MCF 10A (cell line): ENCODE measurements at regions not wholly inside any gene's neighbourhood (a gene's known extent, or its start where the extent isn't known, plus 50 kb on each side); places are given as distances from the start of the nearest gene placed in this dataset.

Experiments
- BruUV-seq: library from RNA; stranded (reverse); fragments of 400-500 nt; replicated peaks from 2 replicates; lab custom pipeline; 2021; lab: Mats Ljungman, UMichigan
- CTCF ChIA-PET: fragments of 300-600 bp; sonication (Branson Sonifier 250); formaldehyde crosslinking; extraction: SDS; loops from one replicate; lab custom pipeline; 2021; ENCODE audit warnings: antibody characterized with exemption, inconsistent platforms; lab: Yijun Ruan, JAX
- POLR2A ChIA-PET: fragments of 300-600, 350-650 bp; sonication (Branson Sonifier 250); formaldehyde crosslinking; extraction: SDS; loops from one replicate; lab custom pipeline; 2020; ENCODE audit warnings: antibody characterized with exemption, inconsistent platforms; lab: Yijun Ruan, JAX
- DNase-seq: peaks from one replicate; pipeline ENCODE4 v3.0.0-alpha.2; 2018; ENCODE audit not compliant: unreplicated experiment
- H3K27ac Mint-ChIP-seq: one replicate; pipeline ENCODE4 v1.8.0; 2022; ENCODE audit warnings: mild to moderate bottlenecking, low read depth, mixed read lengths; ENCODE audit not compliant: unreplicated experiment
- H3K27me3 Mint-ChIP-seq: one replicate; pipeline ENCODE4 v1.8.0; 2022; ENCODE audit warnings: mixed read lengths; ENCODE audit not compliant: insufficient read depth, unreplicated experiment
- H3K36me3 Mint-ChIP-seq: one replicate; pipeline ENCODE4 v1.8.0; 2022; ENCODE audit warnings: mild to moderate bottlenecking, moderate library complexity, mixed read lengths; ENCODE audit not compliant: insufficient read depth, unreplicated experiment
- H3K4me1 Mint-ChIP-seq: one replicate; pipeline ENCODE4 v1.8.0; 2022; ENCODE audit warnings: mixed read lengths; ENCODE audit not compliant: insufficient read depth, unreplicated experiment
- H3K4me3 Mint-ChIP-seq: one replicate; pipeline ENCODE4 v1.8.0; 2022; ENCODE audit warnings: mild to moderate bottlenecking, moderate library complexity, mixed read lengths; ENCODE audit not compliant: unreplicated experiment
- H3K9me3 Mint-ChIP-seq: one replicate; pipeline ENCODE4 v1.8.0; 2022; ENCODE audit warnings: mixed read lengths; ENCODE audit not compliant: unreplicated experiment
- intact Hi-C: fragments of 100-400 bp; cut with micrococcal nuclease; formaldehyde crosslinking; loops from 2 replicates; pipeline ENCODE4 v1.14.1; 2022
- TF ChIP-seq, protein P1 (sequence below): fragments of 200-600 bp; IDR thresholded peaks from one replicate; pipeline ENCODE4 v1.8.0; 2022; ENCODE audit warnings: antibody characterized with exemption, mild to moderate bottlenecking; ENCODE audit not compliant: unreplicated experiment

DNA sequence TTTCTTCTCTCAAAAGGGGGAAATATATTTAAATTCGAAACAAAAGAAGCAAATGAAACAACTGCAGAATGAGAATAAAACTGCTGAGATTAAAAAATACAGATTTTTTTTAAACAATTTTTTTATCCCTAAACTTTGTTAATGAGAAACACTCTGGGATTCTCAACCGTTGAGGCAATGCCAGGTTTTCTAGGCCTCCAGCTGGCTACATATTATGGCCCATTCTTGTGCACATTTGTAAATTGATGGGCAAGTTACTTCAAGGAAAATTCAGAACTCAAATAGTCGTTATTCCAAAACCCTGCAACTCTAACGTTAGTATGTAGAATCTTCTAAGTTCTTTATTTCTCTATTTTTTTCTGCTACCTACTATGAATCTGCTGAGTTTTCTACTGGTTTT, 239.3 kb upstream of the WSCD1 start:
- TF ChIP-seq, protein P1, sequence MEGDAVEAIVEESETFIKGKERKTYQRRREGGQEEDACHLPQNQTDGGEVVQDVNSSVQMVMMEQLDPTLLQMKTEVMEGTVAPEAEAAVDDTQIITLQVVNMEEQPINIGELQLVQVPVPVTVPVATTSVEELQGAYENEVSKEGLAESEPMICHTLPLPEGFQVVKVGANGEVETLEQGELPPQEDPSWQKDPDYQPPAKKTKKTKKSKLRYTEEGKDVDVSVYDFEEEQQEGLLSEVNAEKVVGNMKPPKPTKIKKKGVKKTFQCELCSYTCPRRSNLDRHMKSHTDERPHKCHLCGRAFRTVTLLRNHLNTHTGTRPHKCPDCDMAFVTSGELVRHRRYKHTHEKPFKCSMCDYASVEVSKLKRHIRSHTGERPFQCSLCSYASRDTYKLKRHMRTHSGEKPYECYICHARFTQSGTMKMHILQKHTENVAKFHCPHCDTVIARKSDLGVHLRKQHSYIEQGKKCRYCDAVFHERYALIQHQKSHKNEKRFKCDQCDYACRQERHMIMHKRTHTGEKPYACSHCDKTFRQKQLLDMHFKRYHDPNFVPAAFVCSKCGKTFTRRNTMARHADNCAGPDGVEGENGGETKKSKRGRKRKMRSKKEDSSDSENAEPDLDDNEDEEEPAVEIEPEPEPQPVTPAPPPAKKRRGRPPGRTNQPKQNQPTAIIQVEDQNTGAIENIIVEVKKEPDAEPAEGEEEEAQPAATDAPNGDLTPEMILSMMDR, result no peak
- no peak overlapping the region for H3K4me3 Mint-ChIP-seq
- no peaks in the 10 kb centered on the region for H3K27me3 Mint-ChIP-seq
- H3K4me1 Mint-ChIP-seq, result peaks cover 31% of the 10 kb centered on the region
- H3K36me3 Mint-ChIP-seq, result no peaks in the 10 kb centered on the region
- no peak overlapping the region for H3K27ac Mint-ChIP-seq
- intact Hi-C loops, result no loop called here
- ChIA-PET POLR2A (interaction anchor here (0.8 kb wide), 1 partner anchor 72 kb away, joined by 3 read pairs; no protein-coding TSS in a partner anchor), CTCF (interaction anchor here (0.7 kb wide), 1 partner anchor 227 kb away, joined by 3 read pairs; no protein-coding TSS in a partner anchor)
- DNase-seq, result no peak
- peaks cover 20% of the 10 kb centered on the region for H3K9me3 Mint-ChIP-seq
- BruUV-seq, result no TSS peak

DNA sequence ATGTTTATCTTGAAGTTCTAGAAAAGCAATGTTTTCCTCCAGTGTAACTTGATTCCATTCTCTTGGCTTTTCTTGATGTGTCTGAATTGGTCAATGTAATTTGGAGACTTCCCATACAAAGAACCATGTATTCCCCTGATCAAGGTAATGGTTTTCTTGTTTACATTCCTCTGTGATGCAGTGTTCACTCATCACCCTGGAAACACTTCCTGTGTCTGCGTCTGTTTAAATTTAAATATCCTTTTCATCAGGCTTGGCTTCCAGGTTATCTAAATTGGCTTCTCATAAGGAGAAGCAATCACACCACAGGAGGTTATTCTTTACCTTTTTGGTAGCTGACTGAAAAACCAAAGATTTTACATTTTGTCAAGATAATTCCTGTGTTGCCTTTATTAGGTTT, 237.3 kb upstream of the WSCD1 start:
- CTCF ChIA-PET, result no interaction called here
- BruUV-seq, result no TSS peak
- Mint-ChIP-seq H3K27ac (peak overlapping the region; percentile 92), H3K36me3 (no peaks in the 10 kb centered on the region), H3K4me3 (no peak overlapping the region), H3K9me3 (peaks cover 8% of the 10 kb centered on the region), H3K27me3 (no peaks in the 10 kb centered on the region), H3K4me1 (peaks cover 41% of the 10 kb centered on the region)
- TF ChIP-seq, protein P1, result no peak
- POLR2A ChIA-PET, result interaction anchor here (0.6 to 0.7 kb wide), 2 partner anchors 569 to 1939 kb away, joined by 3 read pairs; no protein-coding TSS in a partner anchor
- intact Hi-C loops, result loop anchor here (2.0 kb wide), 1 partner anchor 56 kb away; no protein-coding TSS in a partner anchor
- peak; percentile 64 for DNase-seq

DNA sequence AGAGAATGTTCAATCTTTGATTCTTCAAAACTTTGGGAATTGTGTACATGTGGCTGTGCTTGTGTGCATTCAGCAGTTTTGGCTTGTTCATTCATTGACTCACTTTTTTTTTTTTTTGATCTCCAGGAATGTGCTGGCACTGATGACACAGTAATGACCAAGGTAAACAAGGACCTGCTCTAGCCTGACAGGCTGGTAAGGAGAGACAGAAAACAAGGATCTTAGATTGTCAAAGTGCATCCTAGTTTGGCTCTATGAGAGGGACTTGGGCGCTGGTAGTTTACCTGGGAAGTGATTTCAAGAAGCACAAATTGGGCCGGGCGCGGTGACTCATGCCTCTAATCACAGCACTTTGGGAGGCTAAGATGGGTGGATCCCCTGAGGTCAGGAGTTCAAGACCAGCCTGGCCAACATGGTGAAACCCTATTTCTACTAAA, 233.1 kb upstream of the WSCD1 start:
- POLR2A ChIA-PET, result interaction anchor here (1.7 kb wide), 1 partner anchor 61 kb away, joined by 3 read pairs; no protein-coding TSS in a partner anchor
- Mint-ChIP-seq H3K27ac (peak overlapping the region; percentile 93), H3K4me3 (no peak overlapping the region), H3K4me1 (peaks cover 33% of the 10 kb centered on the region), H3K36me3 (no peaks in the 10 kb centered on the region), H3K27me3 (no peaks in the 10 kb centered on the region), H3K9me3 (no peaks in the 10 kb centered on the region)
- intact Hi-C loops, result no loop called here
- no TSS peak for BruUV-seq
- DNase-seq, result peak; percentile 86
- TF ChIP-seq, protein P1, result no peak
- CTCF ChIA-PET, result interaction anchor here (0.6 kb wide), 1 partner anchor 400 kb away, joined by 3 read pairs; no protein-coding TSS in a partner anchor

DNA sequence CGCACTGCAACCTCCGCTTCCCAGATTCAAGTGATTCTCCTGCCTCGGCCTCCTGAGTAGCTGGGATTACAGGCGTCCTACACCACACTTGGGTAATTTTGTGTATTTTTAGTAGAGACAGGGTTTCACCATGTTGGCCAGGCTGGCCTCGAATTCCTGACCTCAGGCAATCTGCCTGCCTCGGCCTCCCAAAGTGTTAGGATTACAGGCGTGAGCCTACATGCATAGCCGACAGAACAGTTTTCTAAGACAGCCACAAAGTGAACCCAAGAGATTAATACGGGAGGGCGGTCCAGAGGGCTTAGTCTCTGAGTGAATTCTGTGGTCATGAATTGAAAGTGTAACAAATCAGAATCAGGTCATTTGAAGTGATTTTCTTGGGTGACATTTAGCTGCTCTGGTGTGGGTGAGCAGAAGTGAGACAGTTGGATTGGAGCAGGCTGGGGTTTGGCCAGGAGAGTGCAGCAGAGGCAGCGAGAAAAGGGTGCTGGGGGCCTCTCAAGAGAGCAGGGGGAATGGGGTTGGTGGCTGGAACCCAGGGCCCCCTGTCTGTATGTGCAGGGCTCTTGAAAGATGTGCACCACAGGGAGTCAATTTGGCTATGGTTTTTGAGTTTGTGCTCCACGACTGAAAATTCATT, 231.4 kb upstream of the WSCD1 start:
- H3K27me3 Mint-ChIP-seq, result no peaks in the 10 kb centered on the region
- H3K27ac Mint-ChIP-seq, result no peak overlapping the region
- H3K4me1 Mint-ChIP-seq, result peaks cover 27% of the 10 kb centered on the region
- ChIA-PET CTCF (interaction anchor here (0.7 kb wide), 1 partner anchor 1252 kb away, joined by 4 read pairs; no protein-coding TSS in a partner anchor), POLR2A (interaction anchor here (1.5 to 1.7 kb wide), 2 partner anchors 63 kb away, joined by 3 to 6 read pairs; no protein-coding TSS in a partner anchor)
- TF ChIP-seq, protein P1, result no peak
- no peaks in the 10 kb centered on the region for H3K36me3 Mint-ChIP-seq
- H3K9me3 Mint-ChIP-seq, result no peaks in the 10 kb centered on the region
- no TSS peak for BruUV-seq
- DNase-seq, result no peak
- no peak overlapping the region for H3K4me3 Mint-ChIP-seq
- intact Hi-C loops, result no loop called here
